ENCODE measurements at regions not wholly inside any gene's neighbourhood (a gene's known extent, or its start where the extent isn't known, plus 50 kb on each side); places are given as distances from the start of the nearest gene placed in this dataset.
"Not testable (repeated sequence)": the region's sequence is repeated elsewhere in the genome, so short reads cannot be mapped to it uniquely, and the experiment has no call there.

DNA sequence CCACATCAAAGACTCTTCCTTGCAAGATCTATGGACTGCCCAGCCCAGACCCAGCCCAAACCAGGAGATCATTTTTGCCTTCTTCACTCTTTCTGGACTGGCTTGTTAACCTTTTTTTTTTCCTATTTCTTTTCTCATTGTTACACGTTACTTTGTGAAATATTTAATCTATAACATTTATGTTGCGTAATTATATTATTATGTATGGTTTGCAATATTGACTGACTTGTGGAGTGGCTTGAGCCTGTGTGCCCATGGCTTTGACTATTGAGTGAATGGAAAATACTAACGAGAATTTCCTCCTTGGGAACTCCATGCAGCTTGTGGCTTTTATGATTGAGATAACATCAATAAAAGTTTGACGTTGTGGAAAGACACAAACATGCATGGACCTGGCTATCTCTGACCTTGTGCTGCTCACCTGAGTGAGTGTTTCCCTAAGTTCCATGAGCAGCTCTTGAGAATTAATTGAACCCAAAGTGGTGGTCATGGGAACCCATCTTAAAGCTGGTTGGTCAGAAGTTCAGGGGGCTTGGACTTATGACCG, 1641.3 kb upstream of the LRRTM3 start:
- Histone ChIP-seq H3K36me3 (ENCODE audit: control insufficient read depth in 2 of 2, insufficient read depth in 1 of 2, low read length in 2 of 2) (no peaks in the 10 kb centered on the region), H3K9me3 (ENCODE audit: control insufficient read depth, insufficient read depth, low read depth, low read length) (no peaks in the 10 kb centered on the region), H3K27ac (ENCODE audit: extremely low read depth, low read depth, low read length) (no peak overlapping the region), H3K4me1 (ENCODE audit: control insufficient read depth, insufficient read depth, low read length) (no peaks in the 10 kb centered on the region), H3K4me3 (ENCODE audit: low read depth, low read length) (no peak overlapping the region)
- ChIA-PET CTCF (no interaction called here), POLR2A (no interaction called here)
- TF ChIP-seq ZNF214 (tag by site-specific recombination; IDR thresholded peaks at IDR 0.05; ENCODE audit: borderline replicate concordance) (no peak), ZNF157 (tag by site-specific recombination; IDR thresholded peaks at IDR 0.05) (no peak), ZNF24 (tag by site-specific recombination; IDR thresholded peaks at IDR 0.05) (no peak), ELK4 (IDR thresholded peaks at IDR 0.05; ENCODE audit: borderline replicate concordance, low read depth, low read length) (no peak), RBAK (tag by site-specific recombination; IDR thresholded peaks at IDR 0.05) (no peak), KLF16 (tag by site-specific recombination; IDR thresholded peaks at IDR 0.05) (no peak), ZNF555 (tag by site-specific recombination; conservative IDR thresholded peaks at IDR 0.05) (no peak), ZNF148 (tag by site-specific recombination; IDR thresholded peaks at IDR 0.05; ENCODE audit: borderline replicate concordance) (no peak), PRDM2 (tag by site-specific recombination; IDR thresholded peaks at IDR 0.05; ENCODE audit: borderline replicate concordance) (no peak), KLF1 (tag by site-specific recombination; IDR thresholded peaks at IDR 0.05) (no peak), ZNF23 (tag by site-specific recombination; IDR thresholded peaks at IDR 0.05; ENCODE audit: borderline replicate concordance) (no peak), ZNF18 (tag by site-specific recombination; IDR thresholded peaks at IDR 0.05) (no peak), ZNF580 (tag by site-specific recombination; IDR thresholded peaks at IDR 0.05) (no peak), ZNF366 (tag by site-specific recombination; conservative IDR thresholded peaks at IDR 0.05) (no peak)
- TF ChIP-seq, protein P1, sequence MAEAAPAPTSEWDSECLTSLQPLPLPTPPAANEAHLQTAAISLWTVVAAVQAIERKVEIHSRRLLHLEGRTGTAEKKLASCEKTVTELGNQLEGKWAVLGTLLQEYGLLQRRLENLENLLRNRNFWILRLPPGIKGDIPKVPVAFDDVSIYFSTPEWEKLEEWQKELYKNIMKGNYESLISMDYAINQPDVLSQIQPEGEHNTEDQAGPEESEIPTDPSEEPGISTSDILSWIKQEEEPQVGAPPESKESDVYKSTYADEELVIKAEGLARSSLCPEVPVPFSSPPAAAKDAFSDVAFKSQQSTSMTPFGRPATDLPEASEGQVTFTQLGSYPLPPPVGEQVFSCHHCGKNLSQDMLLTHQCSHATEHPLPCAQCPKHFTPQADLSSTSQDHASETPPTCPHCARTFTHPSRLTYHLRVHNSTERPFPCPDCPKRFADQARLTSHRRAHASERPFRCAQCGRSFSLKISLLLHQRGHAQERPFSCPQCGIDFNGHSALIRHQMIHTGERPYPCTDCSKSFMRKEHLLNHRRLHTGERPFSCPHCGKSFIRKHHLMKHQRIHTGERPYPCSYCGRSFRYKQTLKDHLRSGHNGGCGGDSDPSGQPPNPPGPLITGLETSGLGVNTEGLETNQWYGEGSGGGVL (tag by site-specific recombination; IDR thresholded peaks at IDR 0.05) = no peak
- TF ChIP-seq, protein P2, sequence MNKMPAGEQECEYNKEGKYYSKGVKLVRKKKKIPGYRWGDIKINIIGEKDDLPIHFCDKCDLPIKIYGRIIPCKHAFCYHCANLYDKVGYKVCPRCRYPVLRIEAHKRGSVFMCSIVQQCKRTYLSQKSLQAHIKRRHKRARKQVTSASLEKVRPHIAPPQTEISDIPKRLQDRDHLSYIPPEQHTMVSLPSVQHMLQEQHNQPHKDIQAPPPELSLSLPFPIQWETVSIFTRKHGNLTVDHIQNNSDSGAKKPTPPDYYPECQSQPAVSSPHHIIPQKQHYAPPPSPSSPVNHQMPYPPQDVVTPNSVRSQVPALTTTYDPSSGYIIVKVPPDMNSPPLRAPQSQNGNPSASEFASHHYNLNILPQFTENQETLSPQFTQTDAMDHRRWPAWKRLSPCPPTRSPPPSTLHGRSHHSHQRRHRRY (tag by site-specific recombination; IDR thresholded peaks at IDR 0.05) = no peak

- H3K4me3 ChIP-seq (ENCODE audit: low read depth, low read length); H3K27ac ChIP-seq (ENCODE audit: extremely low read depth, low read depth, low read length); H3K36me3 ChIP-seq (ENCODE audit: control insufficient read depth in 2 of 2, insufficient read depth in 1 of 2, low read length in 2 of 2); H3K9me3 ChIP-seq (ENCODE audit: control insufficient read depth, insufficient read depth, low read depth, low read length); H3K4me1 ChIP-seq (ENCODE audit: control insufficient read depth, insufficient read depth, low read length); CTCF ChIA-PET; POLR2A ChIA-PET: not testable (repeated sequence)
These were observed 1640.1 kb upstream of the LRRTM3 start for GRCh38 chr10:65285726-65286125.
